ENCODE measurements at regions not wholly inside any gene's neighbourhood (a gene's known extent, or its start where the extent isn't known, plus 50 kb on each side); places are given as distances from the start of the nearest gene placed in this dataset.

- Mint-ChIP-seq H3K4me3 (no peak overlapping the region), H3K9me3 (no peaks in the 10 kb centered on the region), H3K27me3 (no peaks in the 10 kb centered on the region), H3K27ac (no peak overlapping the region), H3K36me3 (ENCODE audit: low read depth) (no peaks in the 10 kb centered on the region), H3K4me1 (ENCODE audit: low read depth) (peaks cover 6% of the 10 kb centered on the region)
- Histone ChIP-seq H3K4me3 (ENCODE audit: low read length) (no peak overlapping the region), H3K27me3 (ENCODE audit: control insufficient read depth in 1 of 2, insufficient read depth in 2 of 2, low read length in 2 of 2) (no peaks in the 10 kb centered on the region), H3K4me1 (ENCODE audit: insufficient read depth, low read length) (no peaks in the 10 kb centered on the region), H3K36me3 (ENCODE audit: insufficient read depth, low read length) (no peaks in the 10 kb centered on the region), H3K9me3 (ENCODE audit: control insufficient read depth in 1 of 2, insufficient read depth in 1 of 2, low read length in 2 of 2) (no peaks in the 10 kb centered on the region), H3K27ac (ENCODE audit: low read depth in 1 of 2, low read length in 2 of 2) (no peak overlapping the region)
- intact Hi-C loops (cut with DNase I, micrococcal nuclease), result no loop called here
- ChIA-PET POLR2A (no interaction called here), CTCF (no interaction called here)
- DNase-seq (peak in 1 of 14 experiments; percentile 4), ATAC-seq (ENCODE audit: poor library complexity) (no peak)
- no peak for TF ChIP-seq CTCF (IDR thresholded peaks at IDR 0.05)
These were observed 310.3 kb upstream of the HS6ST1 start for GRCh38 chr2:128628996-128629395.

GRCh38 chr2:128630974-128631697 is 312.5 kb upstream of the HS6ST1 start:
- H3K9me3 Mint-ChIP-seq, result no peaks in the 10 kb centered on the region
- no peaks in the 10 kb centered on the region for H3K36me3 Mint-ChIP-seq (ENCODE audit: low read depth)
- H3K4me1 ChIP-seq (ENCODE audit: insufficient read depth, low read length), result no peaks in the 10 kb centered on the region
- no peak overlapping the region for H3K27ac Mint-ChIP-seq
- TF ChIP-seq CTCF (IDR thresholded peaks at IDR 0.05), result no peak
- H3K4me3 ChIP-seq (ENCODE audit: low read length), result no peak overlapping the region
- ATAC-seq (ENCODE audit: poor library complexity), result no peak
- no peaks in the 10 kb centered on the region for H3K4me1 Mint-ChIP-seq (ENCODE audit: low read depth)
- CTCF ChIA-PET, result no interaction called here
- H3K27me3 Mint-ChIP-seq, result no peaks in the 10 kb centered on the region
- DNase-seq, result peak in 1 of 14 experiments; percentile 29
- intact Hi-C loops (cut with DNase I, micrococcal nuclease), result no loop called here
- no peak overlapping the region for H3K4me3 Mint-ChIP-seq
- no peaks in the 10 kb centered on the region for H3K9me3 ChIP-seq (ENCODE audit: control insufficient read depth in 1 of 2, insufficient read depth in 1 of 2, low read length in 2 of 2)
- no peaks in the 10 kb centered on the region for H3K27me3 ChIP-seq (ENCODE audit: control insufficient read depth in 1 of 2, insufficient read depth in 2 of 2, low read length in 2 of 2)
- no peaks in the 10 kb centered on the region for H3K36me3 ChIP-seq (ENCODE audit: insufficient read depth, low read length)
- H3K27ac ChIP-seq (ENCODE audit: low read depth in 1 of 2, low read length in 2 of 2), result no peak overlapping the region
- POLR2A ChIA-PET, result no interaction called here

- no peaks in the 10 kb centered on the region for H3K36me3 Mint-ChIP-seq (ENCODE audit: low read depth)
- POLR2A ChIA-PET, result no interaction called here
- no peak overlapping the region for H3K4me3 Mint-ChIP-seq
- H3K4me1 ChIP-seq (ENCODE audit: insufficient read depth, low read length), result no peaks in the 10 kb centered on the region
- H3K27ac Mint-ChIP-seq, result no peak overlapping the region
- CTCF ChIA-PET, result no interaction called here
- no peaks in the 10 kb centered on the region for H3K9me3 Mint-ChIP-seq
- no peak overlapping the region for H3K27ac ChIP-seq (ENCODE audit: low read depth in 1 of 2, low read length in 2 of 2)
- intact Hi-C loops (cut with DNase I, micrococcal nuclease), result no loop called here
- ATAC-seq (ENCODE audit: poor library complexity) (no peak), DNase-seq (no peak)
- no peak for TF ChIP-seq CTCF (IDR thresholded peaks at IDR 0.05)
- no peaks in the 10 kb centered on the region for H3K4me1 Mint-ChIP-seq (ENCODE audit: low read depth)
- no peak overlapping the region for H3K4me3 ChIP-seq (ENCODE audit: low read length)
- H3K27me3 Mint-ChIP-seq, result no peaks in the 10 kb centered on the region
- no peaks in the 10 kb centered on the region for H3K36me3 ChIP-seq (ENCODE audit: insufficient read depth, low read length)
- H3K9me3 ChIP-seq (ENCODE audit: control insufficient read depth in 1 of 2, insufficient read depth in 1 of 2, low read length in 2 of 2), result no peaks in the 10 kb centered on the region
- H3K27me3 ChIP-seq (ENCODE audit: control insufficient read depth in 1 of 2, insufficient read depth in 2 of 2, low read length in 2 of 2), result no peaks in the 10 kb centered on the region
These were observed 313.2 kb upstream of the HS6ST1 start for GRCh38 chr2:128631698-128632500.

Data from CD4-positive, alpha-beta T cell (primary cell).